Neural cell (in vitro differentiated cells): ENCODE measurements at regions not wholly inside any gene's neighbourhood (a gene's known extent, or its start where the extent isn't known, plus 50 kb on each side); places are given as distances from the start of the nearest gene placed in this dataset.

Experiments used
- H2AFZ ChIP-seq: fragments of 200-600, 300-800 bp; sonication (generic), shearing (Covaris generic); 2 replicates; pipeline ENCODE4 v1.6.0; 2014; ENCODE audit warnings: low read depth, mild to moderate bottlenecking, antibody characterized with exemption, low read length, moderate library complexity
- H3F3A ChIP-seq: fragments of 200-600 bp; shearing (Covaris generic); 2 replicates; pipeline ENCODE4 v1.6.1; 2016; ENCODE audit warnings: mild to moderate bottlenecking, moderate library complexity, mixed read lengths, antibody characterized with exemption, low read length; ENCODE audit not compliant: insufficient read depth, poor library complexity, severe bottlenecking
- H3K27ac ChIP-seq: fragments of 200-600, 300-800 bp; sonication (generic), shearing (Covaris generic); 2 replicates; pipeline ENCODE4 v1.5.1; 2014; ENCODE audit warnings: mild to moderate bottlenecking, low read length, moderate library complexity
- H3K27me3 ChIP-seq: fragments of 300-800, 200-600 bp; sonication (generic), shearing (Covaris generic); 2 replicates; pipeline ENCODE4 v1.6.0; 2014; ENCODE audit warnings: mild to moderate bottlenecking, low read depth, low read length, moderate library complexity; ENCODE audit not compliant: insufficient read depth
- H3K36me3 ChIP-seq: fragments of 300-800, 200-600 bp; sonication (generic), shearing (Covaris generic); 2 replicates; pipeline ENCODE4 v1.5.1; 2014; ENCODE audit warnings: mild to moderate bottlenecking, antibody characterized with exemption, low read length, moderate library complexity; ENCODE audit not compliant: insufficient read depth
- H3K4me2 ChIP-seq: fragments of 300-800, 200-600 bp; sonication (generic), shearing (Covaris generic); 2 replicates; pipeline ENCODE4 v1.6.0; 2014; ENCODE audit warnings: mild to moderate bottlenecking, low read length
- H3K4me3 ChIP-seq: fragments of 300-800, 200-600 bp; sonication (generic), shearing (Covaris generic); 2 replicates; pipeline ENCODE4 v1.5.1; 2014; ENCODE audit warnings: mild to moderate bottlenecking, low read length, moderate library complexity
- H3K79me2 ChIP-seq: fragments of 200-600 bp; shearing (Covaris generic); replicated peaks from 2 replicates; pipeline ENCODE4 v1.6.0; 2014; ENCODE audit warnings: mild to moderate bottlenecking, low read length, moderate library complexity; ENCODE audit not compliant: insufficient read depth
- H3K9ac ChIP-seq: fragments of 300-800, 200-600 bp; sonication (generic), shearing (Covaris generic); 2 replicates; pipeline ENCODE4 v1.6.1; 2016; ENCODE audit warnings: mild to moderate bottlenecking, low read length, mixed read lengths
- H3K9me2 ChIP-seq: fragments of 200-600 bp; shearing (Covaris generic); 2 replicates; pipeline ENCODE4 v1.6.1; 2016; ENCODE audit warnings: mild to moderate bottlenecking, low read length, mixed read lengths; ENCODE audit not compliant: insufficient read depth
- H3K9me3 ChIP-seq: fragments of 200-600, 300-800 bp; sonication (generic), shearing (Covaris generic); 2 replicates; pipeline ENCODE4 v1.6.1; 2016; ENCODE audit warnings: mild to moderate bottlenecking, mixed run types, low read length, moderate library complexity, mixed read lengths
- H4K20me1 ChIP-seq: fragments of 200-600 bp; shearing (Covaris generic); 2 replicates; pipeline ENCODE4 v1.6.1; 2016; ENCODE audit warnings: mild to moderate bottlenecking, mixed run types; ENCODE audit not compliant: insufficient read depth
- EP300 ChIP-seq: fragments of 450-650 bp; conservative IDR thresholded peaks from 2 replicates; pipeline ENCODE4 v1.6.1; 2014; ENCODE audit warnings: antibody characterized with exemption, mild to moderate bottlenecking, moderate library complexity; ENCODE audit not compliant: poor library complexity, severe bottlenecking
- EZH2 ChIP-seq: fragments of 200-600, 300-800 bp; shearing (Covaris generic), sonication (generic); IDR thresholded peaks from 2 replicates; pipeline ENCODE4 v1.6.1; 2014; ENCODE audit warnings: antibody characterized with exemption, low read length, borderline replicate concordance, mild to moderate bottlenecking; ENCODE audit not compliant: insufficient read depth, poor library complexity, severe bottlenecking
- MXI1 ChIP-seq: fragments of 450-650 bp; conservative IDR thresholded peaks from 2 replicates; pipeline ENCODE4 v1.6.1; 2014; ENCODE audit warnings: antibody characterized with exemption, mild to moderate bottlenecking; ENCODE audit not compliant: poor library complexity, severe bottlenecking
- POLR2AphosphoS5 ChIP-seq: IDR thresholded peaks from 2 replicates; pipeline ENCODE4 v1.6.1; 2012
- RAD21 ChIP-seq: fragments of 450-650 bp; conservative IDR thresholded peaks from 2 replicates; pipeline ENCODE4 v1.6.1; 2014; ENCODE audit warnings: antibody characterized with exemption, mild to moderate bottlenecking, moderate library complexity
- SMC3 ChIP-seq: fragments of 450-650 bp; conservative IDR thresholded peaks from 2 replicates; pipeline ENCODE4 v1.6.1; 2014; ENCODE audit warnings: antibody characterized with exemption, mild to moderate bottlenecking, moderate library complexity; ENCODE audit not compliant: poor library complexity
- TAF1 ChIP-seq: IDR thresholded peaks from 2 replicates; pipeline ENCODE4 v1.6.1; 2012; ENCODE audit warnings: low read depth
- TF ChIP-seq, protein P1 (sequence below): IDR thresholded peaks from 2 replicates; pipeline ENCODE4 v1.6.1; 2012; ENCODE audit warnings: borderline replicate concordance
- TF ChIP-seq, protein P2 (sequence below): fragments of 450-650 bp; IDR thresholded peaks from 2 replicates; pipeline ENCODE4 v1.5.1; 2014; ENCODE audit warnings: antibody characterized with exemption, mild to moderate bottlenecking, moderate library complexity; ENCODE audit not compliant: poor library complexity, severe bottlenecking

DNA sequence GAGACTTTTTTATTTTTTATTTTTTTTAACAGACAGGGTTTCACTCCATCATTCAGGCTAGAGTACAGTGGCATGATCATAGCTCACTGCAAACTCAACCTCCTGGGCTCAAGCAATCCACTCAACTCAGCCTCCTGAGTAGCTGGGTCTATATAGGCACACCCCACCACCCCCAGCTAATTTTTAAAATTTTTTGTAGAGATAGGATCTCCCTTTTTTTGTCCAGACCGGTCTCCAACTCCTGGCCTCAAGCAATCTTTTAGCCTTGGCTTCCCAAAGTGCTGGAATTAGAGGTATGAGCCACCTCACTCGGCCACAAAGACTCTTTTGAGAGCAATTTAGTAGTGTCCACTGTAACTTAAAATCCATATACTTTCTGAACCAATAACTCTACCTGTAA, 103.3 kb upstream of the DST start:
- Histone ChIP-seq H2AFZ (no peak overlapping the region), H3K79me2 (peaks cover 23% of the 10 kb centered on the region), H3K36me3 (no peaks in the 10 kb centered on the region), H4K20me1 (no peaks in the 10 kb centered on the region), H3K27me3 (no peaks in the 10 kb centered on the region), H3K9me3 (no peaks in the 10 kb centered on the region), H3K9ac (no peak overlapping the region), H3F3A (no peaks in the 10 kb centered on the region), H3K27ac (no peak overlapping the region), H3K9me2 (no peaks in the 10 kb centered on the region), H3K4me3 (no peak overlapping the region), H3K4me2 (no peak overlapping the region)
- TF ChIP-seq EZH2 (no peak), POLR2AphosphoS5 (no peak), EP300 (no peak), MXI1 (no peak)
- TF ChIP-seq, protein P1, sequence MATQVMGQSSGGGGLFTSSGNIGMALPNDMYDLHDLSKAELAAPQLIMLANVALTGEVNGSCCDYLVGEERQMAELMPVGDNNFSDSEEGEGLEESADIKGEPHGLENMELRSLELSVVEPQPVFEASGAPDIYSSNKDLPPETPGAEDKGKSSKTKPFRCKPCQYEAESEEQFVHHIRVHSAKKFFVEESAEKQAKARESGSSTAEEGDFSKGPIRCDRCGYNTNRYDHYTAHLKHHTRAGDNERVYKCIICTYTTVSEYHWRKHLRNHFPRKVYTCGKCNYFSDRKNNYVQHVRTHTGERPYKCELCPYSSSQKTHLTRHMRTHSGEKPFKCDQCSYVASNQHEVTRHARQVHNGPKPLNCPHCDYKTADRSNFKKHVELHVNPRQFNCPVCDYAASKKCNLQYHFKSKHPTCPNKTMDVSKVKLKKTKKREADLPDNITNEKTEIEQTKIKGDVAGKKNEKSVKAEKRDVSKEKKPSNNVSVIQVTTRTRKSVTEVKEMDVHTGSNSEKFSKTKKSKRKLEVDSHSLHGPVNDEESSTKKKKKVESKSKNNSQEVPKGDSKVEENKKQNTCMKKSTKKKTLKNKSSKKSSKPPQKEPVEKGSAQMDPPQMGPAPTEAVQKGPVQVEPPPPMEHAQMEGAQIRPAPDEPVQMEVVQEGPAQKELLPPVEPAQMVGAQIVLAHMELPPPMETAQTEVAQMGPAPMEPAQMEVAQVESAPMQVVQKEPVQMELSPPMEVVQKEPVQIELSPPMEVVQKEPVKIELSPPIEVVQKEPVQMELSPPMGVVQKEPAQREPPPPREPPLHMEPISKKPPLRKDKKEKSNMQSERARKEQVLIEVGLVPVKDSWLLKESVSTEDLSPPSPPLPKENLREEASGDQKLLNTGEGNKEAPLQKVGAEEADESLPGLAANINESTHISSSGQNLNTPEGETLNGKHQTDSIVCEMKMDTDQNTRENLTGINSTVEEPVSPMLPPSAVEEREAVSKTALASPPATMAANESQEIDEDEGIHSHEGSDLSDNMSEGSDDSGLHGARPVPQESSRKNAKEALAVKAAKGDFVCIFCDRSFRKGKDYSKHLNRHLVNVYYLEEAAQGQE, result no peak

DNA sequence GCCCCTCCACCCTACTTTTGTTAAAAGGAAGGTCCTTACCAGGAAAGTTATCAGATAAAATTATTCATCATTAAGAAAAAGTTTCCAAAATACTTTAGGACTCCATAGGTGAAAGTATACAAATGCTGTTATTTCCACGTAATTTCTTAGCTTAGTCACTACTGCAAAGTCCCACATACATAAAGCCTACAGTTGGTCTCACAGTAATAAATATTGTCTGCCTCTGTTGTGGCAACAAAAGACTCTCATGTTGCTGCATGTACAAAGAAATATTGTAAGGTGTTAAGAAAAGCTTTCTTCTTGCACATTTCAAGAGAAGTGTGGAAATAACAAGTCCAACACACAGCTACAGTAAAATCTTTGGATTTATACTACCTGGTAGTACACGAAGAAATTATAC, 102.4 kb upstream of the DST start:
- Histone ChIP-seq H3K9ac (no peak overlapping the region), H3K9me3 (no peaks in the 10 kb centered on the region), H4K20me1 (no peaks in the 10 kb centered on the region), H3K79me2 (peaks cover 20% of the 10 kb centered on the region), H3K27ac (no peak overlapping the region), H3K36me3 (no peaks in the 10 kb centered on the region), H2AFZ (no peak overlapping the region), H3K27me3 (no peaks in the 10 kb centered on the region), H3K4me3 (no peak overlapping the region), H3F3A (no peaks in the 10 kb centered on the region), H3K9me2 (no peaks in the 10 kb centered on the region), H3K4me2 (no peak overlapping the region)
- TF ChIP-seq EZH2 (no peak), RAD21 (no peak), SMC3 (no peak), EP300 (no peak), MXI1 (no peak), TAF1 (no peak), POLR2AphosphoS5 (no peak)
- TF ChIP-seq, protein P2, sequence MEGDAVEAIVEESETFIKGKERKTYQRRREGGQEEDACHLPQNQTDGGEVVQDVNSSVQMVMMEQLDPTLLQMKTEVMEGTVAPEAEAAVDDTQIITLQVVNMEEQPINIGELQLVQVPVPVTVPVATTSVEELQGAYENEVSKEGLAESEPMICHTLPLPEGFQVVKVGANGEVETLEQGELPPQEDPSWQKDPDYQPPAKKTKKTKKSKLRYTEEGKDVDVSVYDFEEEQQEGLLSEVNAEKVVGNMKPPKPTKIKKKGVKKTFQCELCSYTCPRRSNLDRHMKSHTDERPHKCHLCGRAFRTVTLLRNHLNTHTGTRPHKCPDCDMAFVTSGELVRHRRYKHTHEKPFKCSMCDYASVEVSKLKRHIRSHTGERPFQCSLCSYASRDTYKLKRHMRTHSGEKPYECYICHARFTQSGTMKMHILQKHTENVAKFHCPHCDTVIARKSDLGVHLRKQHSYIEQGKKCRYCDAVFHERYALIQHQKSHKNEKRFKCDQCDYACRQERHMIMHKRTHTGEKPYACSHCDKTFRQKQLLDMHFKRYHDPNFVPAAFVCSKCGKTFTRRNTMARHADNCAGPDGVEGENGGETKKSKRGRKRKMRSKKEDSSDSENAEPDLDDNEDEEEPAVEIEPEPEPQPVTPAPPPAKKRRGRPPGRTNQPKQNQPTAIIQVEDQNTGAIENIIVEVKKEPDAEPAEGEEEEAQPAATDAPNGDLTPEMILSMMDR, result no peak
- TF ChIP-seq, protein P1, result no peak
